Natural killer cell treated with Interleukin-12 subunit alpha and Interleukin-12 subunit beta and Interleukin-15 and Interleukin-18, amount 100 ng/mL, for 72 hours (primary cell): ENCODE measurements at regions not wholly inside any gene's neighbourhood (a gene's known extent, or its start where the extent isn't known, plus 50 kb on each side); places are given as distances from the start of the nearest gene placed in this dataset.
"Not testable (repeated sequence)": the region's sequence is repeated elsewhere in the genome, so short reads cannot be mapped to it uniquely, and the experiment has no call there.

Experiments used
- ATAC-seq, 2 donors: fragments of 150-1000 bp; cut with Tn5 transposase in 1 of 2; sonication (Bioruptor Pico), chemical (Tn5 transposase) in 1 of 2; 2 replicates each; pipeline ENCODE4 v1.10.0; 2021
- DNase-seq: peaks from one replicate; pipeline ENCODE4 v3.0.0; 2022; ENCODE audit warnings: low spot score
- H3K27ac Mint-ChIP-seq, 2 donors: 1 replicate in 1 of 2; 2 replicates in 1 of 2; pipeline ENCODE4 v1.8.0; 2022; ENCODE audit warnings: mixed read lengths in 2 of 2, mild to moderate bottlenecking in 1 of 2, moderate library complexity in 1 of 2
- H3K27me3 Mint-ChIP-seq, 2 donors: 1 replicate in 1 of 2; 2 replicates in 1 of 2; pipeline ENCODE4 v1.8.0; 2022; ENCODE audit warnings: mixed read lengths in 2 of 2
- H3K36me3 Mint-ChIP-seq: one replicate; pipeline ENCODE4 v1.8.0; 2022; ENCODE audit warnings: mixed read lengths
- H3K4me1 Mint-ChIP-seq, 2 donors: 1 replicate in 1 of 2; 2 replicates in 1 of 2; pipeline ENCODE4 v1.8.0; 2022; ENCODE audit warnings: low read depth in 2 of 2, mixed read lengths in 2 of 2, mild to moderate bottlenecking in 1 of 2
- H3K4me3 Mint-ChIP-seq: one replicate; pipeline ENCODE4 v1.8.0; 2022; ENCODE audit warnings: mixed read lengths
- H3K9me3 Mint-ChIP-seq: 2 replicates; pipeline ENCODE4 v1.8.0; 2022; ENCODE audit warnings: mixed read lengths

GRCh38 chr9:78112406-78112805 lies 80.8 kb upstream of the GNAQ start:
- H3K4me1 Mint-ChIP-seq: peaks cover 24 to 26% of the 10 kb centered on the region in 2 donors
- H3K27ac Mint-ChIP-seq: peak overlapping the region in 1 of 2 donors; percentile 5
- peaks cover 13% of the 10 kb centered on the region for H3K36me3 Mint-ChIP-seq
- H3K9me3 Mint-ChIP-seq: peaks cover 6% of the 10 kb centered on the region
- DNase-seq (no peak), ATAC-seq (no peak)
- peak overlapping the region; percentile 24 for H3K4me3 Mint-ChIP-seq
- no peaks in the 10 kb centered on the region for H3K27me3 Mint-ChIP-seq

DNA sequence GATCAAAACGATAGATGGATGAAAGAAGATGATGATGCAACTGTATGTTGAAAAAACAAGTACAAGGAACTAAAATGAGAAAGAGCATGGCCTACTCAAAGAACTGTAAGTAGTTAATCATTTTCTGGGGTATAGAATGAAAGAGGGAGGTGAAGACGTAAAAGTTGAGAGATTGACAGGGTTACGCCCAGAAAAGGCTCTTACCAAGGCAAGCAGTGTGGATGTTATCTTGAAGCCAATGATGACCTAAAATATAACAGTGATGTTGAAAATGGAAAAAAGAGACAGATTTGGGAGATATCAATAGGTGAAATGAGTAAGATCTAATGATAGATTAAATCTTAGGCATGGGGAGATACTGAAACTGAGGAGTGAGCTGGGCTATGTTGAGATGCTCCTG lies 80.4 kb upstream of the GNAQ start:
- Mint-ChIP-seq H3K27me3 (no peaks in the 10 kb centered on the region), H3K27ac (peak overlapping the region in 1 of 2 donors; percentile 5), H3K9me3 (peaks cover 8% of the 10 kb centered on the region)

DNA sequence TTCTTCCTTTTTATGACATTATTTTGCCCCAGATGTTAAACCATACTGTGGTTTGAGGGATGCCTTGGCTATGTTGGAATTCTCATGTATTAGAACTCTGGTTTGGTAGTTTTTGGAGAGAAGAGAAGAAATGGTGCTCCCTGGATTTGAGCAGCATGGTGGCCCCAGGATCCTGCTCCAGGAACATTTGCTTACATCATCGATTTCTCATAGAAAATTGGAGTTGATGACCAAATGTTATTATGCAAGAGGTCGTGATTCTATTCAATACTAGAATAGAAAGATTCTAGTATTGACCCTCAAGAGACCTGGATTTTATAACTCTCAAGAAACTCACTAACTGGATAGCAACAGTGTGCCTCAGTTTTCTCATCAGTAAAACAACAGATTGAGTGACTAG lies 77.5 kb upstream of the GNAQ start:
- H3K36me3 Mint-ChIP-seq: peaks cover 19% of the 10 kb centered on the region

More for the DNA sequence above, 80.4 kb upstream of the GNAQ start:
- H3K36me3 Mint-ChIP-seq: peaks cover 17% of the 10 kb centered on the region
- H3K4me1 Mint-ChIP-seq: peaks cover 25 to 29% of the 10 kb centered on the region in 2 donors
- ATAC-seq: peak in 1 of 2 donors; percentile 41
- no peak for DNase-seq
- H3K4me3 Mint-ChIP-seq: peak overlapping the region; percentile 30

DNA sequence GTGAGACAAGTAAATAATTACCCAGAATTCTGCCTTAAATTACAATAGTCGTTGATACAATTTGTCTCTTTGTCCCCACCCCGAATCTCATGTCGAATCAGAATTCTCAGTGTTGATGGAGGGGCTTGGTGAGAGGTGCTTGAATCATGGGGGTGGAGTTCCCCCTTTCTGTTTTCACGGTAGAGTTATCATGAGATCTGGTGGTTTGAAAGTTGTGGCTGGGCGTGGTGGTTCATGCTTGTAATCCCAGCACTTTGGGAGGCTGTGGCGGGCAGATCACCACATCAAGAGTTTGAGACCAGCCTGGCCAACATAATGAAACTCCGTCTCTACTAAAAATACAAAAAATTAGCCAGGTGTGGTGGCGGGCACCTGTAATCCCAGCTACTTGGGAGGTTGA lies 75.0 kb upstream of the GNAQ start:
- ATAC-seq, H3K4me3 Mint-ChIP-seq, H3K9me3 Mint-ChIP-seq, DNase-seq, H3K27me3 Mint-ChIP-seq: not testable (repeated sequence)
- Mint-ChIP-seq H3K4me1 (peaks cover 40 to 47% of the 10 kb centered on the region in 2 donors), H3K36me3 (peaks cover 13% of the 10 kb centered on the region), H3K27ac (peak overlapping the region in 1 of 2 donors; percentile 70)

More for the DNA sequence above, 77.5 kb upstream of the GNAQ start:
- Mint-ChIP-seq H3K4me1 (peaks cover 38 to 46% of the 10 kb centered on the region in 2 donors), H3K9me3 (peaks cover 9% of the 10 kb centered on the region), H3K27me3 (no peaks in the 10 kb centered on the region), H3K27ac (no peak overlapping the region), H3K4me3 (no peak overlapping the region)
- no peak for ATAC-seq
- no peak for DNase-seq

DNA sequence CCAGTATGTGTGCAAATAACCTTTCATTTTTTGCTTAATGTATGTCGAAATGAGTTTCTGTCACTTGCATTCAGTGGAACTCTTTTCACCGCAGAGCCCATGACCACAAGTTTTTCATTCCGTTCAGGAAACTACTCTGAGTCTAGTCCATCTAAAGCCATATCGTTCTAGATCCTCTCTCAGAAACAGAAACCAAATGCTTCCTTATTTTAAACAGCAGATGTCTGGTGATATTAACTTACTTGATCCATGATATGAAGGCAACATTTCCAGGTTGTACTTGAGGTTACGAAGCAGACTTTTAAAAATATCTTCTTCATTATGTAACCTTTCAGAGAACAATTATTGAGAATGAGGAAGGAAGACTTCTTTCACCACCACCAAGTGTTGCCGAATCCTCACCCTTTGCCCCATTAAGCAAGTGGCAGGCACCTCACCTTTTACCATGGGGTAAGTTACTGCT lies 72.4 kb upstream of the GNAQ start:
- Mint-ChIP-seq H3K27me3 (no peaks in the 10 kb centered on the region), H3K9me3 (peaks cover 5% of the 10 kb centered on the region), H3K4me1 (peaks cover 45 to 53% of the 10 kb centered on the region in 2 donors), H3K36me3 (peaks cover 13% of the 10 kb centered on the region), H3K27ac (peak overlapping the region; percentile 48 to 72), H3K4me3 (peak overlapping the region; percentile 60)
- no peak for DNase-seq
- ATAC-seq: peak; percentile 92

DNA sequence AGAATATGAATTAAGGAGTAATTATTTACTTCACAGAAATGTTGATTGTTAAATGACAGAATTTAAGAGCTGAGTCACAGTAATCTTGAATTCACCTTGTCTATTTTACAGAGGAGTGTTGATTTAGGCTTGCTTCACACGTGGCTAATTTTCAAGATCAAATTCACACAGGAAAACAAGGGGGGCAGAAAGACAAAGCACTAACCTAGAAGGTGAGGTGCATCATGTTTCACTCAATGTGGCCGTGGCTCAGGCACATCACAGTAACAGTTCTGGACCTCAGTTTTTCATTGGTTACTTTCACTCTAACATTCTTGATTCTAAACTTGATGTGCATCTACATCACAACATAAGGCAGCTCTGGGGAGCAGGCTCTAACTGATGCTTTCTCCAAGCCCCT lies 69.6 kb upstream of the GNAQ start:
- Mint-ChIP-seq H3K36me3 (no peaks in the 10 kb centered on the region), H3K4me1 (peaks cover 35 to 37% of the 10 kb centered on the region in 2 donors), H3K4me3 (no peak overlapping the region), H3K27me3 (peaks cover 0 to 3% of the 10 kb centered on the region in 2 donors), H3K9me3 (no peaks in the 10 kb centered on the region), H3K27ac (peak overlapping the region in 1 of 2 donors; percentile 3)
- DNase-seq (no peak), ATAC-seq (no peak)

- Mint-ChIP-seq H3K4me3 (no peak overlapping the region), H3K27ac (no peak overlapping the region), H3K27me3 (peaks cover 0 to 3% of the 10 kb centered on the region in 2 donors), H3K9me3 (no peaks in the 10 kb centered on the region), H3K4me1 (peaks cover 10% of the 10 kb centered on the region in 2 donors), H3K36me3 (no peaks in the 10 kb centered on the region)
- DNase-seq: no peak
- no peak for ATAC-seq
Measured at GRCh38 chr9:78097541-78097940, 65.9 kb upstream of the GNAQ start.

GRCh38 chr9:78091731-78092130 lies 60.1 kb upstream of the GNAQ start:
- no peak for DNase-seq
- H3K27me3 Mint-ChIP-seq: no peaks in the 10 kb centered on the region
- H3K4me3 Mint-ChIP-seq: no peak overlapping the region
- ATAC-seq: no peak
- no peaks in the 10 kb centered on the region for H3K36me3 Mint-ChIP-seq
- no peaks in the 10 kb centered on the region for H3K9me3 Mint-ChIP-seq
- no peaks in the 10 kb centered on the region for H3K4me1 Mint-ChIP-seq
- no peak overlapping the region for H3K27ac Mint-ChIP-seq

GRCh38 chr9:78089111-78089510 lies 57.5 kb upstream of the GNAQ start:
- Mint-ChIP-seq H3K27ac (no peak overlapping the region), H3K9me3 (no peaks in the 10 kb centered on the region), H3K4me3 (no peak overlapping the region), H3K36me3 (peaks cover 4% of the 10 kb centered on the region), H3K27me3 (no peaks in the 10 kb centered on the region), H3K4me1 (no peaks in the 10 kb centered on the region)
- DNase-seq (no peak), ATAC-seq (no peak)

- not testable (repeated sequence) for H3K27me3 Mint-ChIP-seq, H3K27ac Mint-ChIP-seq, H3K36me3 Mint-ChIP-seq, H3K4me1 Mint-ChIP-seq, H3K9me3 Mint-ChIP-seq, ATAC-seq, H3K4me3 Mint-ChIP-seq, DNase-seq
Measured at GRCh38 chr9:78088190-78088589, 56.6 kb upstream of the GNAQ start.
